ENCODE measurements at regions not wholly inside any gene's neighbourhood (a gene's known extent, or its start where the extent isn't known, plus 50 kb on each side); places are given as distances from the start of the nearest gene placed in this dataset.

- no peak for TF ChIP-seq CTCF (IDR thresholded peaks at IDR 0.05)
- TF ChIP-seq POLR2A (IDR thresholded peaks at IDR 0.05) = no peak
- TF ChIP-seq POLR2AphosphoS5 (IDR thresholded peaks at IDR 0.05) = no peak
These were observed 65.7 kb upstream of the TNFRSF21 start for GRCh38 chr6:47375426-47375825.

Measured in breast epithelium (tissue), 3 donors.